ENCODE measurements at regions not wholly inside any gene's neighbourhood (a gene's known extent, or its start where the extent isn't known, plus 50 kb on each side); places are given as distances from the start of the nearest gene placed in this dataset.

DNA sequence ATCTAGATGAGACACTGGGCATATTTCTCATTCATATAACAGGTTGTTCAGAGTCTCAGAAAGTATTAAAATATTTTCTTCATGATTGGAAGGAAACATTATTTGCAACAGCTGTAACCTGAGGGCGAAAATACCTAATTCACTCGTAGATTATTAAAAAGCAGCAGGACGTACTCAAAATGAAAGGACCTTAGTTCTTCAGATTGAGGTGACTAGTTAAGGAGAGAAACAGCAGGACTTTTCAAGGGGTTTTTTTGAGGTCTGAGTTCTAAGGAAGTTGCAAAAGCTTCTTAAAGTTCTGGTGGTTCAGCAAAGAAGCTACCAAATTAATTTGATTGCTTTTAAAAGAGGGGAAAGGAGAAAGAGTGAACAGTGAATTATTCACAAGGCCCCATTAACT is 174.9 kb downstream of the TMEM161B start:
- TF ChIP-seq, protein P1, sequence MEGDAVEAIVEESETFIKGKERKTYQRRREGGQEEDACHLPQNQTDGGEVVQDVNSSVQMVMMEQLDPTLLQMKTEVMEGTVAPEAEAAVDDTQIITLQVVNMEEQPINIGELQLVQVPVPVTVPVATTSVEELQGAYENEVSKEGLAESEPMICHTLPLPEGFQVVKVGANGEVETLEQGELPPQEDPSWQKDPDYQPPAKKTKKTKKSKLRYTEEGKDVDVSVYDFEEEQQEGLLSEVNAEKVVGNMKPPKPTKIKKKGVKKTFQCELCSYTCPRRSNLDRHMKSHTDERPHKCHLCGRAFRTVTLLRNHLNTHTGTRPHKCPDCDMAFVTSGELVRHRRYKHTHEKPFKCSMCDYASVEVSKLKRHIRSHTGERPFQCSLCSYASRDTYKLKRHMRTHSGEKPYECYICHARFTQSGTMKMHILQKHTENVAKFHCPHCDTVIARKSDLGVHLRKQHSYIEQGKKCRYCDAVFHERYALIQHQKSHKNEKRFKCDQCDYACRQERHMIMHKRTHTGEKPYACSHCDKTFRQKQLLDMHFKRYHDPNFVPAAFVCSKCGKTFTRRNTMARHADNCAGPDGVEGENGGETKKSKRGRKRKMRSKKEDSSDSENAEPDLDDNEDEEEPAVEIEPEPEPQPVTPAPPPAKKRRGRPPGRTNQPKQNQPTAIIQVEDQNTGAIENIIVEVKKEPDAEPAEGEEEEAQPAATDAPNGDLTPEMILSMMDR (IDR thresholded peaks at IDR 0.05; ENCODE audit: insufficient read depth, low read depth, low read length, missing control alignments), result no peak

DNA sequence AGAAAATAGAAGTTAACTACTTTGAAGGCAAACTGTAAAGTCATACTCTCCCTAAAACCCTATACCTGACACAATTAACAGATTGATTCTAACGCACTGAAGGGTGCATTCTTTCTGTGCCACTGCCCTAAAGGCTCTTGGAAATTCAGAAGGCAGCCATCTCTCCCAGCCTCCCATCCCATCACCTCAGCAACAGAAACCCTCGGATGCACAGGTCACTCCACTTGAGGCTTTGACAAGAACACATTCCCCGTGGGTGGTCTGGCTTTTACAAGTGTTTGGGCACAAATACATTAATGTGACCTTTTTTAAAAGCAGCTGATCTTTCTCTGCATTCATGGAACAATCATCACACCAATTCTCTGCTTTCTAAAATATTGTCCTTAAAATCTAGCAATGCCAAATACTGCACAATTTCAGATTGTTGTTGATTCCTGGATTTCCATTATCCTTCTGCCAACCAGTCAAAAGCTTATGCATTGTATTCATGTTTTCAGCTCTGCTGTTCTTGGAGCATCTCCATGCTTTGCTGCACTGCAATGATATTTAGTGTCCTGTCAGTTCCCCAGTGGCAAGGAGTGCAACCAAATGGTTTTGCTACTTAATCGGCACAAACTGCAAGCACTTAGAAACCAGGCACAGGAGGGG is 175.6 kb downstream of the TMEM161B start:
- DNase-seq (ENCODE audit: low read depth), result no peak
- TF ChIP-seq, protein P1 (IDR thresholded peaks at IDR 0.05; ENCODE audit: insufficient read depth, low read depth, low read length, missing control alignments), result no peak
- no peak overlapping the region for H3K4me3 ChIP-seq (ENCODE audit: low read length)

More for the DNA sequence above, 174.9 kb downstream of the TMEM161B start:
- no peak overlapping the region for H3K4me3 ChIP-seq (ENCODE audit: low read length)
- no peak for DNase-seq (ENCODE audit: low read depth)

DNA sequence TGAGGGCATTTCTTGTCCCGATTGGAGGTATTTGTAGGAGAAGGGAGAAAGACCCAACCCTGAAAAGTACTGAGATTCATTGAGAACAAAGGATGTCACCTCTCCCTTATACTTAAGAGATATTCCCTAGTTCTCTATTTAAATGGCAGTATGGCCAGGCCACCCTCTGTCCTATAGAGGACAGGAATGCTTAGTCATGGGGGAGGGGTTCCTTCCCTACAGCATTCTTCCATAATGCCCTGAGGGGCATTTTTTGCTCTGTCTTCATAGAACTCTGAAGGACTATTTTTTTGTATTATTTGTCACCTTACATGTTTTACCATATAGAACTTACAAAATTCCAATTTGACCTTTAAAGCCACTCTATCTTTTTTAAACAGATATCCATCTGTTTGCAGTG is 176.3 kb downstream of the TMEM161B start:
- no peak for DNase-seq (ENCODE audit: low read depth)
- TF ChIP-seq, protein P1 (IDR thresholded peaks at IDR 0.05; ENCODE audit: insufficient read depth, low read depth, low read length, missing control alignments), result no peak
- no peak overlapping the region for H3K4me3 ChIP-seq (ENCODE audit: low read length)

DNA sequence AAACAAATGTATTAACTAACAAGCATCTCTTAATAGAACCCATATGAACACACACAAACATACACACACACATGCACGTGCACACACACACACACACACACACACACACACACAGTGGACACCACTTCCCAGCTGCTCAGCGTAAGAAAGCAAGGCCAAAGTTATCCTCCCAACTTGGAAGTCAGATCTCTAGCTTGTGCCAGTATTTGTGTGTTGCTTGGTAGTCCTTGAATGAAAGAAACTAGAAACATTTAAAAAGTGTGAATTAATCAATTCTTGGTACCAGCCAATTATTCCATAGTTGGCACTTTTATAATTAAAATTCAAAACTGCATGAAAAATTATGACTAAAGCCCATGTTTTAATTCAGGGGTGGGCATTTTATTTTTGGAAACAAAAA is 178.1 kb downstream of the TMEM161B start:
- TF ChIP-seq, protein P1 (IDR thresholded peaks at IDR 0.05; ENCODE audit: insufficient read depth, low read depth, low read length, missing control alignments), result no peak
- H3K4me3 ChIP-seq (ENCODE audit: low read length), result no peak overlapping the region
- DNase-seq (ENCODE audit: low read depth), result no peak

DNA sequence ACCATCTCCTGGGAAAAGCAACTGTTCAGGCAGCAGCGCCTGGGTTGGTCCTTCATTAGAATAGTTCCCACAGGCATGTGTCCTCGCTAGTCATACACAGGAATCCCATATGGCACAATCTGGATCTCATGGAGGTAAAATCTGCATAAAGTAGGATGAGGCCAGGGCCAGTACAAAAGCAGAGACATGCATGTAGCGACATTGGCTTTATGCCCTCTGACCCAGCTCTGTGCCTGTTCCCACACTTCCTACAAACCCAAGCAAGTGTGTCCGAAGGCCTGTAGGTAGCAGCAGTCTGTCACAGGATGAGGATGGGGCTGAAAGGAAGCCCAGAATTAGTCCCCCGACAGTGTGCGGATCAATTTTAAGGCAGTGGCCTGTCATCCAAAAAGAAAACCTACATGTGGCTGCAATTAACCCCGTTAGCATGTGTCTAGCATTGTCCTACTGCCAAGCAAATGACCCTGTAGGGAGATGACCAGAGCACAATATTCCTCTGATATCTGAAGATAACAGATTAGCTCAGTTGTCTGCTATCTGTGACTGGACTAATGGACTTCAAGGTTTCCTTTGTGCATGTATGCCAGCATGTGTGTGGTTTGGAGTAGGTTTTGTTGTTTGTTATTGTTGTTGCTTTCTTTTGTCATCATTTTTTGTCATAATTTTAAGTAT is 178.8 kb downstream of the TMEM161B start:
- TF ChIP-seq, protein P1 (IDR thresholded peaks at IDR 0.05; ENCODE audit: insufficient read depth, low read depth, low read length, missing control alignments), result no peak
- no peak overlapping the region for H3K4me3 ChIP-seq (ENCODE audit: low read length)
- DNase-seq (ENCODE audit: low read depth), result no peak

DNA sequence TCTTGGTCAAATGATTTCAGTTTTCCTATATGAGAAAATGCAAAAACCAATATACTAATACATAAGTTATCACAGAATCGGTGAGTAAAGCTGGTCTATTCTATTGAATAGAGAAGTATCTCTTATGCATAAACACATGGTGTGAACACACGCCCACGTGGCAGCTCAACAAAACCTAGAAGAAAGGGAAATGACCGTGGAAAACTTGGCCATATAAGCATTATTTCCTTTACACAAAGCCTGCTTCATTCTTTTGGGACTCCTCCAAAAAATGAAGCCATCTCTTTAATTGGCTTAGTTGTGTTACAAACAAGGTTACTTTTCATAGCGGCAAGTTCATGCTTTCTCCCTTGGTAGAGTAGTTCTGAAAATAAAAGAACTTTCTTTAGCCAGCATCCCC is 183.2 kb downstream of the TMEM161B start:
- TF ChIP-seq, protein P1 (IDR thresholded peaks at IDR 0.05; ENCODE audit: insufficient read depth, low read depth, low read length, missing control alignments), result no peak
- DNase-seq (ENCODE audit: low read depth), result no peak
- H3K4me3 ChIP-seq (ENCODE audit: low read length), result no peak overlapping the region

DNA sequence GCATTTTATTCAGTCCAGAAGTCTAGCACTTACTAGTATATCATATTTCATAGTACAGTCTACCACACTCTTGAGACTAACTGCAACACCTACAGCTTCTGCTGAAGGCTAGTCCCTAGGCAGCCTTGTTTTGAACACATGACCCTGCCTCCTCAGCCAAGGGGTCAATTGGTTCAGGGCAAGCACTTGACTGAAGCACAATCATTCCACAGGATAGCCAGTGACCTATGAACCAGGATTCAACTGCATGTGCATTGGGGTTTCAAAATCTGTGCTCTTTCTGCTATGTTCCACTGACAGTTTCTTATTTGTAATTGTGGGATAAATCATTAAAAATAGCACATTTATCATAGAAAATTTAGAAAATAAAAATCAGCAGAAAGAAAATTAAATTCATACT is 186.8 kb downstream of the TMEM161B start:
- TF ChIP-seq, protein P1 (IDR thresholded peaks at IDR 0.05; ENCODE audit: insufficient read depth, low read depth, low read length, missing control alignments), result no peak
- DNase-seq (ENCODE audit: low read depth), result no peak
- H3K4me3 ChIP-seq (ENCODE audit: low read length), result no peak overlapping the region
